ENCODE measurements at regions not wholly inside any gene's neighbourhood (a gene's known extent, or its start where the extent isn't known, plus 50 kb on each side); places are given as distances from the start of the nearest gene placed in this dataset.

GRCh38 chr9:95373069-95373681, 55.7 kb upstream of the FANCC start:
- Histone ChIP-seq H2AFZ (no peak overlapping the region), H3K4me2 (peak overlapping the region; percentile 42; the same call in 1 of the 2 replicates), H3K27me3 (ENCODE audit: insufficient read depth, low read depth) (no peaks in the 10 kb centered on the region), H3K9me2 (ENCODE audit: insufficient read depth) (no peaks in the 10 kb centered on the region), H3K4me3 (no peak overlapping the region), H3K36me3 (ENCODE audit: low read depth) (no peaks in the 10 kb centered on the region), H3K9me3 (ENCODE audit: insufficient read depth, low read depth) (no peaks in the 10 kb centered on the region; the same call in 1 of the 2 replicates), H3K27ac (peak overlapping the region; percentile 4; the same call in 1 of the 2 replicates), H3K79me2 (ENCODE audit: low read depth) (no peaks in the 10 kb centered on the region), H4K20me1 (ENCODE audit: insufficient read depth) (no peaks in the 10 kb centered on the region), H3K4me1 (replicated peaks; ENCODE audit: insufficient read depth) (peaks cover 12% of the 10 kb centered on the region), H3F3A (ENCODE audit: insufficient read depth, low read depth) (peaks cover 5% of the 10 kb centered on the region; the same call in 1 of the 2 replicates)
- intact Hi-C loops (cut with micrococcal nuclease; ENCODE audit: unreplicated experiment), result no loop called here
- POLR2A ChIA-PET (ENCODE audit: unreplicated experiment), result no interaction called here
- CTCF ChIA-PET, result no interaction called here
- DNase-seq, result peak in 1 of 2 experiments; percentile 60
- TF ChIP-seq, protein P1, sequence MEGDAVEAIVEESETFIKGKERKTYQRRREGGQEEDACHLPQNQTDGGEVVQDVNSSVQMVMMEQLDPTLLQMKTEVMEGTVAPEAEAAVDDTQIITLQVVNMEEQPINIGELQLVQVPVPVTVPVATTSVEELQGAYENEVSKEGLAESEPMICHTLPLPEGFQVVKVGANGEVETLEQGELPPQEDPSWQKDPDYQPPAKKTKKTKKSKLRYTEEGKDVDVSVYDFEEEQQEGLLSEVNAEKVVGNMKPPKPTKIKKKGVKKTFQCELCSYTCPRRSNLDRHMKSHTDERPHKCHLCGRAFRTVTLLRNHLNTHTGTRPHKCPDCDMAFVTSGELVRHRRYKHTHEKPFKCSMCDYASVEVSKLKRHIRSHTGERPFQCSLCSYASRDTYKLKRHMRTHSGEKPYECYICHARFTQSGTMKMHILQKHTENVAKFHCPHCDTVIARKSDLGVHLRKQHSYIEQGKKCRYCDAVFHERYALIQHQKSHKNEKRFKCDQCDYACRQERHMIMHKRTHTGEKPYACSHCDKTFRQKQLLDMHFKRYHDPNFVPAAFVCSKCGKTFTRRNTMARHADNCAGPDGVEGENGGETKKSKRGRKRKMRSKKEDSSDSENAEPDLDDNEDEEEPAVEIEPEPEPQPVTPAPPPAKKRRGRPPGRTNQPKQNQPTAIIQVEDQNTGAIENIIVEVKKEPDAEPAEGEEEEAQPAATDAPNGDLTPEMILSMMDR (conservative IDR thresholded peaks at IDR 0.05), result no peak
- TF ChIP-seq EZH2 (IDR thresholded peaks at IDR 0.05; ENCODE audit: low read depth), result no peak
- no TSS peak for BruUV-seq (replicated peaks)

DNA sequence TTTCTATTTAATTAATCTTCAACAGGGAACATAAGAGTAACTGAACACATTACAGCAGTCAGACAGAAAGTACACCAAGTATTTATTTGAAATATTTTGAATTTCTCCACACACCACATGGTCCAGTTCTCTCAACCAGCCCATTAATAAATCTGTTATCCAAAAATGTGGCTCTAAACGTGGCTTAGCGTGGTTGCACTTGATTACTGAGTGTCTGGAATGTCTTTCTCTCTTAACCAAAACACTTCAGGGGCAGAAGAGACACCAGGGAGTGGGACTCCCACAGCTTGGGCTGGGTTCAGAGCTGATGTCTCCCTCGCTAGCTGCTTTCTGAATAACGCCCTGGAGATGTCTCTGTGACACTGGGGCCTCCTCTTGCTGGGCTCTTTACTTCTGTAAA, 52.6 kb upstream of the FANCC start:
- POLR2A ChIA-PET (ENCODE audit: unreplicated experiment), result no interaction called here
- CTCF ChIA-PET, result no interaction called here

DNA sequence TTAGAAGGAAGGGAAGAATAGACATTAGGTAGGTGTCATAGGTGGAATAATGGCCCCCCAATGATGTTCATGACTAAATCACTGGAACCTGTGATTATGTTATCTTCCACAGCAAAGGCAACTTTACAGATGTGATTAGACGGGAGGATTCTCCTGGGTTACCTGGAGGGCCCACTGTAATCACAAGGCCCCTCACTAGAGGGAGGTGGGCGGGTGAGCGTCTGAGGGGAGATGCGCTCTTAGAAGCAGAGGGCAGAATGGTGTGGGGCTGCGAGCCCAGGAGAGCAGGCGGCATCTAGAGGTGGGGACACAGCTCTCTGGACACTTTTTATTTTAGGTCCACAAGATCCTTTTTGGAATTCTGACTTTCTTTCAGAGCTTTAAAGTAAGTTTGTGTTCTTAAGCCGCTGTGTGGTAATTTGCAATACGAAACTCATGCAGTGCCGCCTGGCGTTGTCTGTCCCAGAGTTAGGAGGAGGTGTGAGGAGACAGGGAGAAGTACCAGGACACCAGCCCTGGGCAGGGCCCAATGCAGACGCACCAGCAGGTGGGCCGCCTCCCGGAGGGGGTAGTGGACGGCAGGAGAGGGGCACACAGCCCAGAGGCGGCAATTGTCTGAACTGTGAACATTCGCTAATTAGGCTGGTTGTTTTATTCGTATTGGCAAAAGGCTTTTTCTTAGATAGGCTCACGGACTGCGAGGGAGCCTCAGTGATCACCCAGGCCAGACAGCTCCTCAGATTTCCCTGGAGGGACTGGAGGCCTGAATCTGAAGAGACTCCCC, 51.1 kb upstream of the FANCC start:
- Histone ChIP-seq H3K27ac (no peak overlapping the region), H4K20me1 (ENCODE audit: insufficient read depth) (no peaks in the 10 kb centered on the region), H3K36me3 (ENCODE audit: low read depth) (no peaks in the 10 kb centered on the region), H3F3A (ENCODE audit: insufficient read depth, low read depth) (peaks cover 5% of the 10 kb centered on the region; the same call in 1 of the 2 replicates), H3K4me3 (no peak overlapping the region), H3K79me2 (ENCODE audit: low read depth) (no peaks in the 10 kb centered on the region), H3K4me1 (replicated peaks; ENCODE audit: insufficient read depth) (peaks cover 12% of the 10 kb centered on the region), H2AFZ (no peak overlapping the region), H3K4me2 (no peak overlapping the region), H3K9me3 (ENCODE audit: insufficient read depth, low read depth) (no peaks in the 10 kb centered on the region), H3K9me2 (ENCODE audit: insufficient read depth) (no peaks in the 10 kb centered on the region), H3K27me3 (ENCODE audit: insufficient read depth, low read depth) (no peaks in the 10 kb centered on the region)
- TF ChIP-seq, protein P1 (conservative IDR thresholded peaks at IDR 0.05), result no peak
- TF ChIP-seq EZH2 (IDR thresholded peaks at IDR 0.05; ENCODE audit: low read depth), result no peak
- BruUV-seq (replicated peaks), result no TSS peak
- intact Hi-C loops (cut with micrococcal nuclease; ENCODE audit: unreplicated experiment), result no loop called here
- CTCF ChIA-PET, result no interaction called here
- POLR2A ChIA-PET (ENCODE audit: unreplicated experiment), result interaction anchor here (0.6 kb wide), 1 partner anchor 29 kb away, joined by 4 read pairs; no protein-coding TSS in a partner anchor
- DNase-seq, result no peak

More for the DNA sequence above, 52.6 kb upstream of the FANCC start:
- Histone ChIP-seq H3K27me3 (ENCODE audit: insufficient read depth, low read depth) (no peaks in the 10 kb centered on the region), H2AFZ (no peak overlapping the region), H3K4me1 (replicated peaks; ENCODE audit: insufficient read depth) (peaks cover 12% of the 10 kb centered on the region), H3K79me2 (ENCODE audit: low read depth) (no peaks in the 10 kb centered on the region), H3K4me3 (no peak overlapping the region), H3F3A (ENCODE audit: insufficient read depth, low read depth) (peaks cover 5% of the 10 kb centered on the region; the same call in 1 of the 2 replicates), H3K9me2 (ENCODE audit: insufficient read depth) (no peaks in the 10 kb centered on the region), H3K9me3 (ENCODE audit: insufficient read depth, low read depth) (no peaks in the 10 kb centered on the region), H4K20me1 (ENCODE audit: insufficient read depth) (no peaks in the 10 kb centered on the region), H3K27ac (no peak overlapping the region), H3K36me3 (ENCODE audit: low read depth) (no peaks in the 10 kb centered on the region), H3K4me2 (no peak overlapping the region)
- no peak for DNase-seq
- no peak for TF ChIP-seq EZH2 (IDR thresholded peaks at IDR 0.05; ENCODE audit: low read depth)
- TF ChIP-seq, protein P1 (conservative IDR thresholded peaks at IDR 0.05), result no peak
- no TSS peak for BruUV-seq (replicated peaks)
- intact Hi-C loops (cut with micrococcal nuclease; ENCODE audit: unreplicated experiment), result no loop called here
